LNCaP clone FGC (cell line): ENCODE measurements at regions not wholly inside any gene's neighbourhood (a gene's known extent, or its start where the extent isn't known, plus 50 kb on each side); places are given as distances from the start of the nearest gene placed in this dataset.

ENCODE experiments used
- DNase-seq: peaks from one replicate; pipeline ENCODE4 v3.0.0-alpha.2; 2011; ENCODE audit warnings: low read depth
- H3K4me3 ChIP-seq: 2 replicates; pipeline ENCODE4 v1.5.1; 2011; ENCODE audit warnings: mild to moderate bottlenecking, low read depth, low read length, control low read depth
- CTCF ChIP-seq: IDR thresholded peaks from 2 replicates; pipeline ENCODE4 v1.5.1; 2012; ENCODE audit warnings: mild to moderate bottlenecking; ENCODE audit not compliant: control insufficient read depth, insufficient read depth; ENCODE audit errors: extremely low read depth

GRCh38 chr14:66101662-66102061 lies 384.5 kb upstream of the CCDC196 start:
- no peak for DNase-seq
- H3K4me3 ChIP-seq: no peak overlapping the region
- TF ChIP-seq CTCF: no peak

- no peak for DNase-seq
- no peak overlapping the region for H3K4me3 ChIP-seq
- TF ChIP-seq CTCF: no peak
Measured at GRCh38 chr14:66104486-66104885, 381.7 kb upstream of the CCDC196 start.

- no peak overlapping the region for H3K4me3 ChIP-seq
- no peak for TF ChIP-seq CTCF
- DNase-seq: no peak
Measured at GRCh38 chr14:66105815-66106214, 380.4 kb upstream of the CCDC196 start.

GRCh38 chr14:66109426-66109825 lies 376.7 kb upstream of the CCDC196 start:
- no peak overlapping the region for H3K4me3 ChIP-seq
- TF ChIP-seq CTCF: no peak
- DNase-seq: no peak

- H3K4me3 ChIP-seq: no peak overlapping the region
- DNase-seq: no peak
- TF ChIP-seq CTCF: no peak
Measured at GRCh38 chr14:66111891-66112290, 374.3 kb upstream of the CCDC196 start.

- DNase-seq: no peak
Measured at GRCh38 chr14:66114071-66114470, 372.1 kb upstream of the CCDC196 start.

More at GRCh38 chr14:66114071-66114470, 372.1 kb upstream of the CCDC196 start:
- TF ChIP-seq CTCF: no peak
- no peak overlapping the region for H3K4me3 ChIP-seq
